Fibroblast of pulmonary artery (primary cell): ENCODE measurements at regions not wholly inside any gene's neighbourhood (a gene's known extent, or its start where the extent isn't known, plus 50 kb on each side); places are given as distances from the start of the nearest gene placed in this dataset.
A peak's percentile ranks its signal among the peaks of the same experiment; 100 is the strongest.

Source experiments
- DNase-seq: peaks from one replicate; pipeline ENCODE4 v3.0.0-alpha.2; 2010; ENCODE audit warnings: low read depth
- H3K4me3 ChIP-seq: replicated peaks from 2 replicates; pipeline ENCODE4 v1.5.1; 2011; ENCODE audit warnings: low read depth, mild to moderate bottlenecking, control low read depth, low read length, moderate library complexity
- TF ChIP-seq, protein P1 (sequence below): IDR thresholded peaks from 2 replicates; pipeline ENCODE4 v1.5.1; 2011; ENCODE audit warnings: mild to moderate bottlenecking, control low read depth, low read length, inconsistent platforms; ENCODE audit errors: missing control alignments

DNA sequence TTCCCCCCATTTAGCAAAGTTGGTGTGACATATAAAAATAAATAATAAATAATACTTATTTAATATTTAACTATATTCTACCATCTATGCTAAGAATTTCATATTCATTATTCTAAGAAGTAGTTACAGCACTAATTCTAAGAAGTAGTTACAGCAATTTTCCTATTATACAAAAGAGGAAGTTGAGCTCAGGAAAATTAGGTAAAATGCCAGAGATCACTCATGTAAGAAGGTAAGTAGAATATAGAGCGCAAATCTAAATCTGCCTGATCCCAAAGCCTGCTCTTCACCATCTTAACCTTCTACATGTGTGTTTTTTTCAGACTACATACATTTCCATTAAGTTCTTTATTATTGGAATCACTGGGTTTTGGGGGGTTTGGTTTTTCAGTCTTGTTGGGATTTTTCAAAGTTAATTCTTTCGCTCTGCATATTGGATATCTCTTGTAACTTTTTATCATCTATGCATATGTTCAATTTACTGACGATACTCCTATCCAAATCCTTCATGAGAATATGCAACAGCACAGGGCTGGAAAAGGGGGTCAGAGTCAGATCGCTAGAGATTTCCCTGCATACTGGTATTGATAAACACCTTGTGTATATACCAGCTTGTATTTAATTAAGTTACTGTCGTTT, 852.1 kb downstream of the MAT2B start:
- no peak for DNase-seq
- H3K4me3 ChIP-seq = no peak overlapping the region
- TF ChIP-seq, protein P1, sequence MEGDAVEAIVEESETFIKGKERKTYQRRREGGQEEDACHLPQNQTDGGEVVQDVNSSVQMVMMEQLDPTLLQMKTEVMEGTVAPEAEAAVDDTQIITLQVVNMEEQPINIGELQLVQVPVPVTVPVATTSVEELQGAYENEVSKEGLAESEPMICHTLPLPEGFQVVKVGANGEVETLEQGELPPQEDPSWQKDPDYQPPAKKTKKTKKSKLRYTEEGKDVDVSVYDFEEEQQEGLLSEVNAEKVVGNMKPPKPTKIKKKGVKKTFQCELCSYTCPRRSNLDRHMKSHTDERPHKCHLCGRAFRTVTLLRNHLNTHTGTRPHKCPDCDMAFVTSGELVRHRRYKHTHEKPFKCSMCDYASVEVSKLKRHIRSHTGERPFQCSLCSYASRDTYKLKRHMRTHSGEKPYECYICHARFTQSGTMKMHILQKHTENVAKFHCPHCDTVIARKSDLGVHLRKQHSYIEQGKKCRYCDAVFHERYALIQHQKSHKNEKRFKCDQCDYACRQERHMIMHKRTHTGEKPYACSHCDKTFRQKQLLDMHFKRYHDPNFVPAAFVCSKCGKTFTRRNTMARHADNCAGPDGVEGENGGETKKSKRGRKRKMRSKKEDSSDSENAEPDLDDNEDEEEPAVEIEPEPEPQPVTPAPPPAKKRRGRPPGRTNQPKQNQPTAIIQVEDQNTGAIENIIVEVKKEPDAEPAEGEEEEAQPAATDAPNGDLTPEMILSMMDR = no peak

DNA sequence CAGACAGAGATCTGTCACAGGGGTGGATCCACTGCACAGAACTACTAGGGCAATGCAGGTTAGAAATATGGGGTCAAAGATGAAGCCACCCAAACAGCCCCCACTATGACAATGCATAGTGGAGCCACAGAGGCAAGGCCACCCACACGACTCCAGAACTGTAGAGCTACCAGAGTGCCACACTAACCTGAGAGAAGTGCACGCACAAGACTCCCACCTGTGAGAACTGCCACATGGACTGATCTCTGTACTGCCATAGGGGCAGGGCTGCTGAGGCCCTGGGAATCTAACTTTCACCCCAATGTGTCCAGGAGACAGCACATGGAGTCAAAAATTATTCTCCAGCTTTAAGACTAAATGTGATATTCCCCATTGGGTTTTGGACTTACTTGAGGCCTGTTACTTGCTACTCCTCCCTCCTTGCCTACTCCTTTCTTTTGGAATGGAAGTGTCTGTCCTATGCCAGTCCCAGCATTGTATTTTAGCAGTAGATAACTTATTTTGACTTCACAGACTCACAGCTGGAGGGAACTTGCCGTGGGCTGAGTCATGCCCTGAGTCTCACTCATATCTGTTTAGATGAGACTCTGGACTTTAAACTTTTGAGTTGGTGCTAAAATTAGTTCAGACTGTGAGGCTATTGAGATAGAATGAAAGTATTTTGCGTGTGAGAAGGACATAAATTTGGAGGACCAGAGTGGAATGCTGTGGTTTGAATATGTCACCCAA, 853.3 kb downstream of the MAT2B start:
- H3K4me3 ChIP-seq = no peak overlapping the region
- DNase-seq = peak; percentile 49
- TF ChIP-seq, protein P1 = no peak

DNA sequence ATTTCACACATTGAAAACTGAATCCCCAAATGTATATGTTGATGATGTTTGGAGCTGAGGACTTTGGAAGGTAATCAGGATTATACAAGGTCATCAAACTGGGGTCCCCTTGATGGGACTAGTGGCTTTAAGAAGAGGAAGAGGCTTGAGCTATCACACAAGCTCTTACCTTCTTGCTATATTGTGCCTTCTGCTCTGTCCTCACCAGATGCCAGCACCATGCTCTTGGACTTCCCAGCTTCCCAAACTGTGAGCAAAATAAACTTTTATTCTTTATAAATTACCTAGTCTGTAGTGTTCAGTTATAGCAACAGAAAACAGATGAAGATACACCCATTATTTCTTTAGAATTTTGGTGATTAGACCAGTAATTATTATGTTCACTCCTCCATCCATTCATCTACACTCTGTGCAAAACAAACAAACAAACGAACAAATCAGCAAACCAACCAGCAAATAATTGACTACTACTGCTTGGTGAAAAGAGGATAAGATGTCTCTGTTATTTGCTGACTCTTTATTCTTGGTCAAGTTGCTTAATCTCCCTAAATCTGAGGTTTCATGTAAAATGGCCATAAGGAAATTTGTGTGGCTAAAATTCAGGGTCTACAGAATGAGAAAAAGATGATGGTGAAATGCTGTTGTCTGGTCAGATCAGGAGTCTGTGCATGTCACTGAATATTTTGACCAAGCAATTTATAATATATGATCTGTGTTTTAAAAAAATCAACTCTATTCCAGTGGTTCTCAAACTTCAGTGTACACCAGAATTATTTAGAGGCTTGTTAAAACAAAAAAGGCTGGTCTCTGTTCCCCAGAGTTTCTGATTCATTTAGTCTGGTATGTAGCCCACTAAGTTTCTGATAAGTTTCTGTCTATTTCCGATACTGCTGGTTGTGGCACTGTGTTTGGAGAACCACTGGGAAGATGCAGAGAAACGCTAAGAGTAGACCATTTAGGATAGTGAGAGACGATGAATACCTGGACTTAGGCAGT, 854.1 kb downstream of the MAT2B start:
- DNase-seq = no peak
- TF ChIP-seq, protein P1 = no peak
- no peak overlapping the region for H3K4me3 ChIP-seq

DNA sequence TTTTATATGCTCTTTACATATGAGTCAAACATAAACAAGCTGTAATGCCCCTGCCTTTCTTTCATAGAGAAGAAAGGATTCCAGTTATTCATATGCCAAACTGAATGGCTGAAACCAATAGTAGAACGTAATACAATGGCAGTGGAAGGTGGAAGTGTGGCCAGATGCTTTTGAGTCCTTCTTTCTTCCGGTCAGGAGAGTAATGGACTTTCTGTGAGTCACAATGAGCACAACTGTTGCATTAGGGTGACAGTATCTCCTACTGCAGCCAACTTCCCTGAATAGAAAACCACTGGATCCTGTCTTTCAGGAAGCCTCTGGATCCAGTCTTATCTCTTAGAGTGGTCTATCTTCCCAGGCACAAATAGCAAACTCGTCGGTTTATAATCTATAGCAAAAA, 855.2 kb downstream of the MAT2B start:
- no peak overlapping the region for H3K4me3 ChIP-seq
- DNase-seq = peak; percentile 46

DNA sequence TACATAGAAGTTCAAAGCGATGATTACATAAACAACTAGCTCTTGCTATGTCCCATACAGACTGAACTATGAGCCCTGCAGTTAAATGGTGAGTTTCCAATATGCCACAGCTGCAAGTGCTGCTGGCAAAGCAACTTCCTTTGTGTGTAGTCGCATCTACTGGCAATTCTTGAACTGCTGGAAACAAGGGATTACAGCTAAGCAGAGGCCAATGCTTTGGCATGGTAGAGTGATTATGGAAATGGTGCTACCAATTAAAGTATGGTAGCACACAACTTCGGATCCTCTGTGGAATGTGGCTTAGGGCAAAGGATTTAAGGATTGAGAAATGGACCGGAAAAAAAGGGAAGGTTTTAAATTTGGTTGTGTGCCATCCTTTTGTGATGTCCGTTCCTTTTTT, 856.6 kb downstream of the MAT2B start:
- no peak for DNase-seq
- TF ChIP-seq, protein P1 = no peak
- no peak overlapping the region for H3K4me3 ChIP-seq

More for the DNA sequence above, 855.2 kb downstream of the MAT2B start:
- TF ChIP-seq, protein P1 = no peak

DNA sequence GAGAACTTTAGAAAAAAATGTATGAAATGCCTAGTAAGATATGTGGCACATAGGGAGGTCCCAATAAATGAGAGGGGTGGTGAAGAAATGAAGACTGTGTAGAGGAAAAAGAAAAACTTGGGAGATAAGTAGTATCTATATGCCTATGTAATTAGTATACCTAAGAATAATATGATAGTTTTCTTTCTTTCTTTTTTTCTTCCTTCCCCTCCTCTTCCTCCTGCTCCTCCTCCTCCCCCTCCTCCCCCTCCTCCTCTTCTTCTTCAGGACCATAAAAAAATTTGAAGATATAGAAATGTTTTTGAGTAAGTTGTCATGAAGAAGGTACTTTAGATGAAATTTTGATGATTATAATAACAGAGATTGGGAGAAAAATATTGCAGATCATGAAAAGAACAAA, 857.4 kb downstream of the MAT2B start:
- no peak overlapping the region for H3K4me3 ChIP-seq
- TF ChIP-seq, protein P1 = no peak
- no peak for DNase-seq
